HG03175 (cell line): ENCODE measurements at regions not wholly inside any gene's neighbourhood (a gene's known extent, or its start where the extent isn't known, plus 50 kb on each side); places are given as distances from the start of the nearest gene placed in this dataset.
"Not testable (repeated sequence)": the region's sequence is repeated elsewhere in the genome, so short reads cannot be mapped to it uniquely, and the experiment has no call there.

Experiments used
- ATAC-seq: cut with Tn5 transposase; IDR thresholded peaks from one replicate; pipeline ENCODE4 v1.9.1; 2021; ENCODE audit warnings: mild to moderate bottlenecking, moderate library complexity; ENCODE audit not compliant: unreplicated experiment

- ATAC-seq, result not testable (repeated sequence)
Measured at GRCh38 chr2:89200247-89200527, 508.7 kb downstream of the RPIA start.

DNA sequence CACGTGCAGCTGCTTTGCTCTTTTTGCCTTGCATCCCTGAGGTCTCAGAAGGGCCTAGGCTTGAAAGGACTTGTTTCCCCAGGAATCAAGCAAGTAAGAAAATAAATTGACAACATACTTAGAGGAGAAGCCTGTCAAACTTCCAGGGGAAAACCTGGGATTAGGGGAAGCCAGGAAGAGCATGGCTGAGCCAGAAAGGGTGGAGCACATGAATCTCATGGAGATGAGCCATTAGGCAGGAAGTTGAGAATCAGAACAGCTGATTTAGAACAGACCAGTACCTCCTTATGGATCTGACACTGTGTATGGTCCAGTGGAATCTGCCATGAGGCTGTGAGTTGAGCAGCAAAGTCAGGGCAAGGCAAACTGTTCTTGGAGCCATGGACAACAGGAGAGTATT is 511.0 kb downstream of the RPIA start:
- not testable (repeated sequence) for ATAC-seq

GRCh38 chr2:89205153-89205552 is 513.7 kb downstream of the RPIA start:
- peak; percentile 58 for ATAC-seq

GRCh38 chr2:89208144-89208932 is 516.9 kb downstream of the RPIA start:
- ATAC-seq, result not testable (repeated sequence)

DNA sequence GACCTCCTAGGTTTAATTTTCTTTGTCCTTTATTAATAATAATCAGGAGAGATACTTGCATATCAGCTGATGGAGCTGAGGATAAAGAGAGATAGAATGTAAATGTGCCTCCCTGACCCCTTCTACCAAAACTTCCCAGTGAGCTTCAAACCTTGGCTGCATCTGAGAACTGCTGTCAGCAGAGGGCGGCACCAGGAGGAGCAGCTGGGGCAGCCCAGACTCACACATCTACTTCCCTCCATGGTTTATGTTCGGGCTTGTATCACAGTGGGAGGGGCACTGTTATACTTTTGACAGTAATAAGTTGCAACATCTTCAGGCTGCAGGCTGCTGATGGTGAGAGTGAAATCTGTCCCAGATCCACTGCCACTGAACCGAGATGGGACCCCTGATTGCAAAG is 521.7 kb downstream of the RPIA start:
- not testable (repeated sequence) for ATAC-seq

GRCh38 chr2:89213811-89214210 is 522.3 kb downstream of the RPIA start:
- not testable (repeated sequence) for ATAC-seq

DNA sequence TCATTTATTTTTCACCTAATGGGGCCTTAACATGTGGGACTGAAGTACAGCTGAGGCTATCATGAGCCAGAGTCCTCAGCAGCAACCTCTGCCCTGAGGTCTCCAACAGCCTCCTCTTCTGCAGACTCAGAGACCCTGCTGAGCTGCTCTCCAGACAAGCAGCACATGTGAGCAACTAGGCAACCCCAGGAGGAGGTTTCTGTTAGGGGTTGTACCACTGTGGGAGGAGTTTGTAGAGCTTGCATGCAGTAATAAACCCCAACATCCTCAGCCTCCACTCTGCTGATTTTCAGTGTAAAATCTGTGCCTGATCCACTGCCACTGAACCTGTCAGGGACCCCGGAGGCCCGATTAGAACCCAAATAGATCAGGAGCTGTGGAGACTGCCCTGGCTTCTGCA is 530.0 kb downstream of the RPIA start:
- not testable (repeated sequence) for ATAC-seq

DNA sequence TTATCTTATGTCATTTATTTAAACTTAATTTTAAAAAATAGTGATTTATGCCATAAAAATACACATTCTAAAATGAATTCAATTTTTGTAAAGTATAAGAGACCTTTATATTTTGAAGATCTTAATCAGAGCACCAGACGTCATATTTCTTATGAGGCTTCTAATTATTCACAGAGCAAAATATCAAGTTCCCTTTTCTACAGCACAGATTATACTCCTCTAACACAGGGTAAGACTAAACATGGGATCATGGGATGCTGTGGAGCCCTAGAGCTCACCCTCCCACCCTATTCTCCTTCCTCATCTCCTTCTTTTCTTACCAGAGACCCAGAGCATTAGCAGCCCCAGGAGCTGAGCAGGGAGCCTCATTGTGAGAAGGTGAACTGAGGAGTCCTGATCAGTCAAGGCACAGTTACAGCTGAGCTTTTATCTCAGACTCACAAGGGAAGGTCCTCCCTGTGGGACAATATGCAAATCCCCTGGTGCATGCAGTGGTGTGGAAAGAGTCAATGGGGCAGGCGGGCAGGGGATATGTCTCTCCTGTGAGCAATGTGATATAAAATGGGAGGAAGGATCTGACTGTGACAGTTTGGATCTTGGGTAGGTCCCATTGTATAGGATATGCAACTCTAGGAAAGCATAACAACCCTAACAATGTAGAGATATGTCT is 530.7 kb downstream of the RPIA start:
- ATAC-seq, result not testable (repeated sequence)

- not testable (repeated sequence) for ATAC-seq
Measured at GRCh38 chr2:89224803-89225202, 533.3 kb downstream of the RPIA start.

- not testable (repeated sequence) for ATAC-seq
Measured at GRCh38 chr2:89229979-89230378, 538.5 kb downstream of the RPIA start.

DNA sequence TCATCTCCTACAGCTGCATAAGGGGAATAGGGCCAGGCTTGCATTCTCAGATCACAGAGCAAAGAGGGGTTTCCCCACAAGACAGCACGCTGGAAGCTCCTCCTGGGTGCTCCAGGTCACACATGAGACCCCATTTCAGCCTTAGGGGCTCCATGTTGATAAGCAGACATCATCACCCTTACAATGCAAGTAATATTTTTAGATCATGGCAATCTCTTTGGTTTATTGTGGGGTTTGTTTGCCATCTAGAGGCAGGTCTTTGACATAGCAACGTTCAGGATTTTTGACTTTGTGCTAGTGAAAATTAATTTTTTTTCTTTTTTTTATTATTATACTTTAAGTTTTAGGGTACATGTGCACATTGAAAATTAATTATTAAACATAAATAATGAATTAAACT is 539.8 kb downstream of the RPIA start:
- not testable (repeated sequence) for ATAC-seq

GRCh38 chr2:89233931-89234330 is 542.5 kb downstream of the RPIA start:
- not testable (repeated sequence) for ATAC-seq

DNA sequence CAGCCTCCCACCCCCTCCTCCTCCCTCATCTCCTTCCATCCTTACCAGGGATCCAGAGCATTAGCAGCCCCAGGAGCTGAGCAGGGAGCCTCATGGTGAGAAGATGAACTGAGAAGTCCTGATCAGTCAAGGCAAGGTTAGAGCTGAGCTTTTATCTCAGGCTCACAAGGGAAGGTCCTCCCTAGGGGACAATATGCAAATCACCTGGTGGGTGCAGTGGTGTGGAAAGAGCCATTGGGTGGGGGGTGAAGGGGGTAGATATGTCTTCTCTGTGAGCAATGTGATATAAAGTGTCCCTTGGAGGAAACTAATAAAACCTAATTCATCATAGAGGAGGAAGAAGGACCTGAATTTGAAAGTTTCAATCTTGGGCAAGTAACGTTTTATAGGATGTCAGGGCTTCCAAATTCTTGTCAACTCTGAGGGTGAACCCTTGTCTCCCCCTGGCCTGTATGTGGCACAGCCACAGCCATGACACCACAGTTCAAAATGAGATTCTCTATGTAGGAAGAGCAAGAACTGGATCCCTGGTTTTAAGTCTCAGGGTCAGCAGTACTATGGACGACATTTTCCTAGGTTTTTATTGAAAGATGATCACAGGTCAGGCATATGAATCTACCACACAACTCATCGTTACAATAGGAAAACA is 543.5 kb downstream of the RPIA start:
- peak; percentile 38 for ATAC-seq

DNA sequence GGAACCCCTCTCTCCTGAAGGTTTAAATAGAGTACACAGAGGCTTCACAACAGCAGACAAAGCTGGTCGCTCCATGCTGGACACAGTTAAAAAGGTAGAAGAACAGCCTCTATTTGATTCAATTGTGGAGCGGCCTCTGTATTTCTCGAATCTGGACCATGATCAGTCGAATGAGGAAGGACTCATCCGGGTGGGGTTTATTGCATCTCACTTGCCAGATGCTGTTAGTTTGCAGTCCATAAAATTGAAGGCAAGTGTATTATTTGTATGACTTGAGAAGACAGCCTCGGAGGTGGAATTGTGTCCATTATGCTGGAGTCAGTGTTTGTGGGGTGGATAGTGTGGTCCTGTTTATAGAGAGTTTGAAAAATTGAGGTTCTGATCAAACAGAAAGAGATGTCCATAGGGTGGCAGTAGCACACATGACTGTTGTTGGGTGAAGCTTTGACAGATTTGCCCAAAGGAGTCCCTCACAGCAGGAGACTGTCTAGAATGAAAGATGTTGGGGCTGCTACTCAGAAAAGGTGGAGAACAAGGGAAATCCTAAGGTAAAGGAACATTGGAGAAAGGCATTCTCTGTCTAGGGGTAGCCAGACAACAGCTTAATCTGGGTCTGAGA is 545.5 kb downstream of the RPIA start:
- not testable (repeated sequence) for ATAC-seq

GRCh38 chr2:89237783-89238182 is 546.3 kb downstream of the RPIA start:
- ATAC-seq, result peak; percentile 52

DNA sequence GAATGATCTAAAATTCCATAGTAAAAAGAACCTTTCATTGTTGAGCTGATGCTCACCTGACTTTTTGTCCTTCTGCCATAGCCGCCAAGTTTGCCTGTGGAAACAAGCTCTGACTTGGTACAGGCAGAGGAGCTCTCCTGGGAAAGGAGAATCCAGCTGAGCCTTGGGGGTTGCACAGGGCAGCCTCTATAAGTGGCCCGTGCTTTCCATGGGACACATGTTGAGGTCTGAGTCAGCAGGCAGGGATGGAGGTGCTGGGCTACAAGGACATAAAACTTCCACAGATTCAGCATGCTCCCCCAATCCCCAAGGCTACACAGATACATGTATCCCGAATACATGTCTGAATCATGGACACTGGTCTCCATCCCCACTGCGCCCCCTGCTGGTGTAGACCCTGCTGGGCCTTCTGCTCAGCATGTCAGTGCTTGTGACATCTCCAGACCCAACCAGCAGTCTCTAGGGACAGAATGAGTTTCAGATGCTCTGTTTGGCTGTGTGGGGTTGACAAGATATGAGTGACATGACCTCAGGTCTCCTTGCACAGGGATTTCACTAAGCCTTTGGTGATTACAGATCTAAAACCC is 551.7 kb downstream of the RPIA start:
- ATAC-seq, result peak; percentile 95

GRCh38 chr2:89244407-89244806 is 552.9 kb downstream of the RPIA start:
- not testable (repeated sequence) for ATAC-seq

DNA sequence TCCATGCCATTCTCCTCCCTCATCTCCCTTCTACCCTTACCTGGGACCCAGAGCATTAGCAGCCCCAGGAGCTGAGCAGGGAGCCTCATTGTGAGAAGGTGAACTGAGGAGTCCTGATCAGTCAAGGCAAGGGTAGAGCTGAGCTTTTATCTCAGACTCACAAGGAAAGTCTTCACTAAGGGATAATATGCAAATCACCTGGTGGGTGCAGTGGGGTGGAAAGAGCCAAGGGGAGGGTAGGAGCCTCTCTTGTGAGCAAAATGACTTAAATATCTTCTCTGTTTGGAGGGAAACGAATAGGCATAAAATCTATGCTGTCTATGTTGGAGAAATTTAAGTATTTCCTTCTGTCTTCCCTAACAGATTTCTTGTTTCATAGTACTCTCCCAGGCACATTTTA is 554.0 kb downstream of the RPIA start:
- not testable (repeated sequence) for ATAC-seq

GRCh38 chr2:89246027-89246426 is 554.6 kb downstream of the RPIA start:
- ATAC-seq, result not testable (repeated sequence)

GRCh38 chr2:89246620-89247019 is 555.1 kb downstream of the RPIA start:
- not testable (repeated sequence) for ATAC-seq

DNA sequence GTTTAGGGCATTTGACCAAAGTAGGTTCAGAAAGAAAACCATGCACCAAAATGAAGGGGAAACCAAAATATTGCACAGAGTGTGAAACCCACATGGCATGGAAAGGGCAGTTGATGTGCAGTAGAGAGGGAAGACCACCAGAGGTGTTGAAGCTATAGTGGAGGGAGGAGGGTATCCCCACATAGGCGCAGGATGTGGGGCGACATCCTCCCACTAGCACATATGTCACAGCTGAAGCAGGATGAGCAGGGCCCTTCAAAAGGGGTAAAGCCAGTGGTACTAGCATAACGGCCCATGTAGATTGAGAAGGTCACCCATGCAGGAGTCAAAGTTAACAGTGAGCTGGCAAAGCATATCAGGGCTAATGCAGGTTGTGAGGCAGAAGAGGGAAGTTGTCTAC is 563.5 kb downstream of the RPIA start:
- not testable (repeated sequence) for ATAC-seq
